ENCODE measurements at regions not wholly inside any gene's neighbourhood (a gene's known extent, or its start where the extent isn't known, plus 50 kb on each side); places are given as distances from the start of the nearest gene placed in this dataset.

GRCh38 chr18:44013871-44014270, 666.8 kb upstream of the SETBP1 start:
- DNase-seq: no peak

GRCh38 chr18:44025421-44025820, 655.3 kb upstream of the SETBP1 start:
- DNase-seq: no peak

GRCh38 chr18:44028109-44028508, 652.6 kb upstream of the SETBP1 start:
- no peak for DNase-seq

- DNase-seq: no peak
These were observed 649.6 kb upstream of the SETBP1 start for GRCh38 chr18:44031063-44031462.

DNA sequence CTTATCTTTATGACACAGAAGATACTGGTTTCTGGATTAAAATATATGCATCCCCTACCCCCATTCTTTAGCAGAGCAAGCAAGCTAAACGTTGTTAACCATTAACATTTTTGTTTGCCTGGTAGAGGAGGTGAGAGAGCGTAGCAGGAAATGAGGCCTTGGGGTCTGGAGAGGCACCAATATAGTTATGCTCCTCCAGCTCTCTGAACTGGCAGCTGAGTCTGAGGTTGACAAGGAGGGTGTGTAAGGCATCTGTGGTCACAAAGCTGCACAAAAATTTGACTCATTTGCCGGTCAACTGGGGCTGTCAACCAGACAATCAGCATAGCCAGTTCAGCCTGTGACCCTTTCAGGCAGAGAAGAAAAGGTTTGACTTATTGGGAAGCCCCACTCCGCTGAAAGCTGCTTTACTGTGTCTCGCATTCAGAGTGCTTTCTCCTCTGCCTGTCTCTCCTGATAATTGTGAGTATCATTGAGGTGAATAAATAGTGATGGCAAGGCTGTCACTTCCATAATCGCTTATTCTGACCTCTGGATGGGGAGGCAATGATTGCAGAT, 647.5 kb upstream of the SETBP1 start:
- DNase-seq: no peak

- DNase-seq: no peak
These were observed 645.1 kb upstream of the SETBP1 start for GRCh38 chr18:44035554-44035953.

DNA sequence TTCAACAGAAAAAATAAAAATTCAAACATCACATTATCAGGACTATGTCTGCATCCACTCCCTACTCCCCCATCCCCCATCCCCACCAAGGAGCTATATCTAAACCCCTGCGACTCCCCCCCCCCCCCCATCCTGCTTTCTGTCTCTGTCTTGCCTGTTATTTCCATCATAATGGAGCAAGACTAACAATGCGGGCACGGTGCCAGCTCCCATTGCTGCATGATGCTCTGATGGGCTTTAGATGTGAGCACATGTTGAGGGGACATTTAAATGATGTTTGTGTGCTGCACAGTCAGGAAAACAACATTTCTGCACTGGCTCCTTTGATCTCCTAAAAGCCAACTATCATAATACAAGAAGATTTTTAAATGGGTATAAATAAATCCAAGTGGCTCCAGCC, 644.2 kb upstream of the SETBP1 start:
- no peak for DNase-seq

DNA sequence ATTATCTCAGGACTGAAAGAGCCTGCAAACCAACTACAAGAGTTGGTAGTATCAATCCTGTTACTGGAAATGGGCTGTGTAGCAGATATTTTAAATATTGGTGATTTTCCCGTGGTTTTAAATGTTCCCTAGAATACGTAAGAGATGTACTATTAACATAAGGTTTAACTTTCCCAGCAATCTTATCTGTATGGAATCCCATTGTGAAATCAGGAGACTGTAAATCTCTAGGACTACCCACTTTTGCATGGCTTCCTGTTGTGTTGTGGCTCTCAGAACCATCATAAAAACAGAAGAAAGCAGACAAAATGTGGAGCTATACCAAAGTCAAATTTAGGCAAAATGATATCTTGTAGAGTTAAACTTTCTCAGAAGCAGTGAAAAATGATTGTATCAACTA, 641.5 kb upstream of the SETBP1 start:
- DNase-seq: no peak

DNA sequence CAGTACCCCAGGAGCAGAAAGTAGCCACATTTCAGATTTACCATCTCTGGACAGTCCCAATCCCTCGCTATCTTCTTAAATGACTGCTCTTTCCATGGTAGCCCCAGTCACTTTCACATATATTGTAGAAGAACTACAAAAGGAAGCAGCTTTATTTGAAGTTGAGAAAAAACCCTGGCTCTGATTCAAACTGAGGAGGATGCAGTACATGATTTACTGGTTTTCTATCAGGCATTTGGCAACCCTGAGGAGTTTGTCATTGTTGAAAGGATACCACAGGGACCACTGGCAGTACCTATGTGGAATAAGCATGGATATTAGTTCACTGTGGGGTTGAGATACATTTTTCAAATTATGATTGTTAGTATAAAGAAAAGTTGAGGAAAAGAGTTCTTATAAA, 640.9 kb upstream of the SETBP1 start:
- no peak for DNase-seq

- DNase-seq: no peak
These were observed 639.1 kb upstream of the SETBP1 start for GRCh38 chr18:44041553-44041952.

- DNase-seq: no peak
These were observed 638.7 kb upstream of the SETBP1 start for GRCh38 chr18:44041961-44042360.

DNA sequence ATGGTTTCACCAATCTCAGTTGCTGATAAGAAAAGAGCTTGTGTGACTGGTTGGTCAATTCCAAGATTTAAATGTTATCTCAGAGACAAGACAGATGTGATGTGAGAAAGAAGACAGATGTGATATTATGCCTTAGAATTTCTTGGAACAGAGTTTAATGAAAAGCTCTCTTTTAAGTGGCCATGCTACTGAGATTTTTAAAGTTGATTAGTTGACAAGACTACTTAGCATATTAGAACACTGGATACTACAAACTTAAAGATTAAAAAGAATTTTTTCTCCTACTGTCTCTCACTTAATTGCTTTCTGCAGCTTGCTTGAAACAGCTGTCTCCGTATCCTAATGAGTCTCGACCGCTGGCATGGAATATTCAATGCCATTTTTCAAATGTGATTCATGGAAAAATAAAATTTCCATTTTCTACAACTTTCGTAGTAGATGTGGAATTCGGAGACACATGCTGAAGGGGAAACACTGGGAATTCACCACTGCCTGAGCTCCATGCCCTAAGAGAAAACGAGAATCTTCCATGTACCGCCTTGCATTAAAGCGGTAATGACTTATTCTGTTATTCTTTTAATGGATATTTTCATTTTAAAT, 634.2 kb upstream of the SETBP1 start:
- no peak for DNase-seq

- DNase-seq: no peak
These were observed 633.1 kb upstream of the SETBP1 start for GRCh38 chr18:44047585-44047984.

- DNase-seq: no peak
These were observed 632.3 kb upstream of the SETBP1 start for GRCh38 chr18:44048435-44048834.

GRCh38 chr18:44048846-44049245, 631.8 kb upstream of the SETBP1 start:
- DNase-seq: no peak

GRCh38 chr18:44051026-44051425, 629.7 kb upstream of the SETBP1 start:
- no peak for DNase-seq

- no peak for DNase-seq
These were observed 626.2 kb upstream of the SETBP1 start for GRCh38 chr18:44054514-44054913.

DNA sequence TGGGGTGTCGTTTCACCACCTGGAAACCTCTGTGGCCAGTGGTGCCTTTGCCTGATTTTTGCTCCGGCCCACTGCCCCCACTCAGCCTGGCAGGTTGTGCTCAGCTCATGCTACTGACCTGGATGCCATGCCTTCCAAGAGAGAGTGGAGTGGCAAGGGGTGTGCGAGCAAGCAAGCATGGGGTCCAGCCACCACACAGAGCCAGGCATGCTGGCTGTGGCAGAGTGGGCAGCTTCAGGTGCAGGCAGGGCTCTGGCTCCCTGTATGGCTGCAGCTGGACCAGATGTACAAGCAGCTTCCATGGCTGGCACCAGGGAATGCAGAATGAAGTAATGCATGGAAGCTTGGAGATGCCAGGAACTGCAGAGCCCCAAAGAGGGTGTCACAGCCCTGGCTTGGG, 620.5 kb upstream of the SETBP1 start:
- no peak for DNase-seq

- no peak for DNase-seq
These were observed 619.2 kb upstream of the SETBP1 start for GRCh38 chr18:44061438-44061837.

DNA sequence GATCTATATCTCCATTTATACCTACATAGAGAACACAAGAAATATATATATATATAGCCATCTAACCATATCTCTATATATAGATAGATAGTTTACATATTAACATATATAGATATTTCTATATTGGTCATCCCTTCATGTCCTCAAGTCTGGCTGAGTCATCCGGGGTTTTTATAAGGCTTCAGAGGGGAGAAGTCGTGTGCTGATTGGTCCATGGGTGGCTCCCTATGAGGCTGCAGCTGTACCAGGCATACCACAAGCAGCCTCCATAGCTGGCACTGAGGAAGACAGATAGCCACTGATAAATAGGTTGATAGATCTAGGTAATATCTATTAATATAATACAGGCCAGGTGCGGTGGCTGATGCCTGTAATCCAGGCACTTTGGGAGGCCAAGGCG, 618.3 kb upstream of the SETBP1 start:
- no peak for DNase-seq

- DNase-seq: no peak
These were observed 615.5 kb upstream of the SETBP1 start for GRCh38 chr18:44065206-44065605.

- DNase-seq: no peak
These were observed 614.1 kb upstream of the SETBP1 start for GRCh38 chr18:44066541-44066940.

- no peak for DNase-seq
These were observed 613.5 kb upstream of the SETBP1 start for GRCh38 chr18:44067186-44067585.

- no peak for DNase-seq
These were observed 605.6 kb upstream of the SETBP1 start for GRCh38 chr18:44075038-44075437.

DNA sequence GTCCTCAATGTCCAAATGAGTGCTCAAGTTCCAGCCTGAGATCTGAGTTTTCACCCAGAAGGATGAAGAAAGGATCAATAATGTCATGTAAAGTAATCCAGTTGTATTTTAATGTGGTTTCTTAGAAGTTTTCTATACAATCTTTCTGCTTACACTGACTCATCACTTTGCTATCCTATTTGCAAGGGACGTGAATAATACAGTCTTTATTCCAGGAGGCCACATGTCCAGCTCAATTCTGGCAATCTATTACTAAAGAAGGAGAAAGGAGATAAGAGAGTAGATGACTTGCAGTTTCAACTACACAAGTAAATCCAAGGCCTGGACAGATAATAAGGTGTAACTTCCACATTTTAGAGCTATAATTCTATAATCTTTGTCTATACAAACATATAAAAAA, 601.1 kb upstream of the SETBP1 start:
- no peak for DNase-seq
